Fibroblast of lung (primary cell): ENCODE measurements at regions not wholly inside any gene's neighbourhood (a gene's known extent, or its start where the extent isn't known, plus 50 kb on each side); places are given as distances from the start of the nearest gene placed in this dataset.

Experiments
- DNase-seq, 2 donors: peaks; one replicate each; pipeline versions ENCODE4 v3.0.0 to v3.0.0-alpha.2; 2010; ENCODE audit warnings: low read depth in 2 of 2
- H2AFZ ChIP-seq: 2 replicates; pipeline ENCODE4 v1.5.1; 2012; ENCODE audit warnings: low read length, control low read depth, inconsistent platforms
- H3K27ac ChIP-seq: 2 replicates; pipeline ENCODE4 v1.5.1; 2011; ENCODE audit warnings: low read length, control low read depth; ENCODE audit not compliant: insufficient read depth
- H3K27me3 ChIP-seq: 2 replicates; pipeline ENCODE4 v1.5.1; 2011; ENCODE audit warnings: mild to moderate bottlenecking, low read length; ENCODE audit not compliant: control insufficient read depth, insufficient read depth
- H3K36me3 ChIP-seq: 2 replicates; pipeline ENCODE4 v1.5.1; 2011; ENCODE audit warnings: low read length; ENCODE audit not compliant: control insufficient read depth, insufficient read depth
- H3K4me1 ChIP-seq: 2 replicates; pipeline ENCODE4 v1.5.1; 2011; ENCODE audit warnings: low read length; ENCODE audit not compliant: control insufficient read depth, insufficient read depth; ENCODE audit errors: extremely low read depth
- H3K4me2 ChIP-seq: 2 replicates; pipeline ENCODE4 v1.5.1; 2011; ENCODE audit warnings: low read length, control low read depth; ENCODE audit not compliant: insufficient read depth; ENCODE audit errors: extremely low read depth
- H3K4me3 ChIP-seq, 4 experiments: fragments of 200-600 bp in 1 of 4; sonication (generic) in 1 of 4; replicated peaks in 1 of 4; 2 replicates each; pipeline ENCODE4 v1.5.1; 2011 to 2016; ENCODE audit warnings: low read length in 4 of 4, low read depth in 3 of 4, mild to moderate bottlenecking in 3 of 4, control low read depth in 2 of 4, inconsistent platforms in 1 of 4, mixed read lengths in 1 of 4; ENCODE audit not compliant: insufficient read depth in 1 of 4; ENCODE audit errors: control extremely low read depth in 1 of 4
- H3K79me2 ChIP-seq: 2 replicates; pipeline ENCODE4 v1.5.1; 2012; ENCODE audit warnings: mild to moderate bottlenecking, low read length, inconsistent platforms; ENCODE audit not compliant: control insufficient read depth, insufficient read depth
- H3K9ac ChIP-seq: 2 replicates; pipeline ENCODE4 v1.5.1; 2011; ENCODE audit warnings: mild to moderate bottlenecking, low read length, control low read depth; ENCODE audit not compliant: insufficient read depth
- H3K9me3 ChIP-seq: 2 replicates; pipeline ENCODE4 v1.5.1; 2012; ENCODE audit warnings: low read depth, low read length; ENCODE audit not compliant: control insufficient read depth, insufficient read depth
- H4K20me1 ChIP-seq: 2 replicates; pipeline ENCODE4 v1.5.1; 2011; ENCODE audit warnings: low read length; ENCODE audit not compliant: control insufficient read depth, insufficient read depth; ENCODE audit errors: extremely low read depth
- CTCF ChIP-seq, 2 donors: IDR thresholded peaks in 1 of 2; conservative IDR thresholded peaks in 1 of 2; 1 replicate in 1 of 2; 2 replicates in 1 of 2; pipeline ENCODE4 v1.5.1; 2011 to 2012; ENCODE audit warnings: low read length in 2 of 2, control low read depth in 1 of 2, inconsistent platforms in 1 of 2, low read depth in 1 of 2, mild to moderate bottlenecking in 1 of 2
- EZH2 ChIP-seq: IDR thresholded peaks from 2 replicates; pipeline ENCODE4 v1.5.1; 2012; ENCODE audit warnings: low read length, control low read depth, mild to moderate bottlenecking; ENCODE audit errors: missing control alignments

- Histone ChIP-seq H3K9me3 (no peaks in the 10 kb centered on the region), H2AFZ (no peak overlapping the region), H3K79me2 (no peaks in the 10 kb centered on the region), H3K27ac (no peak overlapping the region), H3K4me1 (peaks cover 5% of the 10 kb centered on the region), H3K27me3 (no peaks in the 10 kb centered on the region), H4K20me1 (no peaks in the 10 kb centered on the region), H3K4me3 (no peak overlapping the region), H3K36me3 (no peaks in the 10 kb centered on the region), H3K4me2 (no peak overlapping the region), H3K9ac (no peak overlapping the region)
- no peak for DNase-seq
- TF ChIP-seq CTCF (conservative IDR thresholded peaks at IDR 0.05 in 1 of 2, IDR thresholded peaks at IDR 0.05 in 1 of 2; ENCODE audit: low read depth in 1 of 2, low read length in 2 of 2) (no peak), EZH2 (no peak)
Measured at GRCh38 chr12:123083661-123084571, 67.0 kb downstream of the PITPNM2 start.

GRCh38 chr12:123080634-123081033, 70.3 kb downstream of the PITPNM2 start:
- Histone ChIP-seq H3K4me3 (no peak overlapping the region), H3K36me3 (no peaks in the 10 kb centered on the region)

More at GRCh38 chr12:123080634-123081033, 70.3 kb downstream of the PITPNM2 start:
- H4K20me1 ChIP-seq = no peaks in the 10 kb centered on the region
- no peak overlapping the region for H3K9ac ChIP-seq
- no peaks in the 10 kb centered on the region for H3K79me2 ChIP-seq
- no peaks in the 10 kb centered on the region for H3K27me3 ChIP-seq
- H2AFZ ChIP-seq = no peak overlapping the region
- H3K27ac ChIP-seq = no peak overlapping the region
- no peaks in the 10 kb centered on the region for H3K9me3 ChIP-seq
- no peak overlapping the region for H3K4me2 ChIP-seq
- DNase-seq = no peak
- peaks cover 4% of the 10 kb centered on the region for H3K4me1 ChIP-seq
- TF ChIP-seq CTCF (conservative IDR thresholded peaks at IDR 0.05 in 1 of 2, IDR thresholded peaks at IDR 0.05 in 1 of 2; ENCODE audit: low read depth in 1 of 2, low read length in 2 of 2) = no peak
